GM19035 (cell line): ENCODE measurements at regions not wholly inside any gene's neighbourhood (a gene's known extent, or its start where the extent isn't known, plus 50 kb on each side); places are given as distances from the start of the nearest gene placed in this dataset.

Source experiments
- ATAC-seq: cut with Tn5 transposase; IDR thresholded peaks from one replicate; pipeline ENCODE4 v1.9.1; 2021; ENCODE audit not compliant: unreplicated experiment

GRCh38 chr20:39946053-39946810 lies 742.8 kb downstream of the MAFB start:
- ATAC-seq, result no peak

- no peak for ATAC-seq
These were observed 744.2 kb downstream of the MAFB start for GRCh38 chr20:39944861-39945260.

GRCh38 chr20:39943336-39943735 lies 745.7 kb downstream of the MAFB start:
- no peak for ATAC-seq

GRCh38 chr20:39941245-39941644 lies 747.8 kb downstream of the MAFB start:
- no peak for ATAC-seq

GRCh38 chr20:39939241-39939865 lies 749.7 kb downstream of the MAFB start:
- no peak for ATAC-seq

GRCh38 chr20:39936401-39936800 lies 752.6 kb downstream of the MAFB start:
- ATAC-seq, result no peak

GRCh38 chr20:39935901-39936300 lies 753.1 kb downstream of the MAFB start:
- no peak for ATAC-seq

- ATAC-seq, result no peak
These were observed 772.7 kb downstream of the MAFB start for GRCh38 chr20:39916236-39916765.

GRCh38 chr20:39913274-39913673 lies 775.8 kb downstream of the MAFB start:
- ATAC-seq, result no peak

- ATAC-seq, result no peak
These were observed 777.5 kb downstream of the MAFB start for GRCh38 chr20:39911497-39911896.

GRCh38 chr20:39910536-39910935 lies 778.5 kb downstream of the MAFB start:
- ATAC-seq, result no peak

GRCh38 chr20:39909447-39909846 lies 779.6 kb downstream of the MAFB start:
- no peak for ATAC-seq

GRCh38 chr20:39904476-39905112 lies 784.4 kb downstream of the MAFB start:
- no peak for ATAC-seq

GRCh38 chr20:39903806-39904465 lies 785.1 kb downstream of the MAFB start:
- no peak for ATAC-seq

- no peak for ATAC-seq
These were observed 789.2 kb downstream of the MAFB start for GRCh38 chr20:39899881-39900280.

- ATAC-seq, result no peak
These were observed 790.6 kb downstream of the MAFB start for GRCh38 chr20:39898467-39898852.

- ATAC-seq, result no peak
These were observed 791.1 kb downstream of the MAFB start for GRCh38 chr20:39897781-39898466.

- ATAC-seq, result no peak
These were observed 792.0 kb downstream of the MAFB start for GRCh38 chr20:39897058-39897457.

GRCh38 chr20:39894067-39894466 lies 795.0 kb downstream of the MAFB start:
- no peak for ATAC-seq

GRCh38 chr20:39893003-39893685 lies 795.9 kb downstream of the MAFB start:
- ATAC-seq, result no peak
